ENCODE measurements at regions not wholly inside any gene's neighbourhood (a gene's known extent, or its start where the extent isn't known, plus 50 kb on each side); places are given as distances from the start of the nearest gene placed in this dataset.

DNA sequence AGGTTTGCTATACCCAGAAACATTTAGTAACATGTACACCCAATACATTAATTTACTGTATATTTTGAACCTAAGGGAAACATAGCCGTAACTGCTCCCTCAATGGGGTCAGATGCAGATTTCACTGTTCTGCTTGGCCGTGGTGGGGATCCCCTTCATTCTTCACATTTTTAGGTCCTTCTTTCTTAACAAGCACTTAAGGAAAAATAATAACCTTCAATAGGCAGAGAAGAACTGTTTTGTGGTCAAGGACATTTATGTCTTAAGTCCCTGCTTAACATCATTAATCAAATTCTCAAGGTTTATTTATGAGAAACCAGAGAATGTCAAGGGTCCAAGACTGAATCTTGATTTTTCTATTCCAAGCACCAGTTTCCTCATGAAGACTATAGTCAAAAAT is 592.1 kb upstream of the ANKRD30A start:
- TF ChIP-seq, protein P1, sequence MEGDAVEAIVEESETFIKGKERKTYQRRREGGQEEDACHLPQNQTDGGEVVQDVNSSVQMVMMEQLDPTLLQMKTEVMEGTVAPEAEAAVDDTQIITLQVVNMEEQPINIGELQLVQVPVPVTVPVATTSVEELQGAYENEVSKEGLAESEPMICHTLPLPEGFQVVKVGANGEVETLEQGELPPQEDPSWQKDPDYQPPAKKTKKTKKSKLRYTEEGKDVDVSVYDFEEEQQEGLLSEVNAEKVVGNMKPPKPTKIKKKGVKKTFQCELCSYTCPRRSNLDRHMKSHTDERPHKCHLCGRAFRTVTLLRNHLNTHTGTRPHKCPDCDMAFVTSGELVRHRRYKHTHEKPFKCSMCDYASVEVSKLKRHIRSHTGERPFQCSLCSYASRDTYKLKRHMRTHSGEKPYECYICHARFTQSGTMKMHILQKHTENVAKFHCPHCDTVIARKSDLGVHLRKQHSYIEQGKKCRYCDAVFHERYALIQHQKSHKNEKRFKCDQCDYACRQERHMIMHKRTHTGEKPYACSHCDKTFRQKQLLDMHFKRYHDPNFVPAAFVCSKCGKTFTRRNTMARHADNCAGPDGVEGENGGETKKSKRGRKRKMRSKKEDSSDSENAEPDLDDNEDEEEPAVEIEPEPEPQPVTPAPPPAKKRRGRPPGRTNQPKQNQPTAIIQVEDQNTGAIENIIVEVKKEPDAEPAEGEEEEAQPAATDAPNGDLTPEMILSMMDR (IDR thresholded peaks at IDR 0.05) = no peak
- TF ChIP-seq POLR2A (IDR thresholded peaks at IDR 0.05) = no peak

All from lower leg skin (tissue), 3 donors.